GM18951 (cell line): ENCODE measurements at regions not wholly inside any gene's neighbourhood (a gene's known extent, or its start where the extent isn't known, plus 50 kb on each side); places are given as distances from the start of the nearest gene placed in this dataset.
"Not testable (repeated sequence)": the region's sequence is repeated elsewhere in the genome, so short reads cannot be mapped to it uniquely, and the experiment has no call there.

Experiments used
- POLR2A ChIP-seq: IDR thresholded peaks from 4 replicates; pipeline ENCODE4 v1.6.1; 2011; ENCODE audit warnings: mild to moderate bottlenecking; ENCODE audit not compliant: insufficient read length, insufficient read depth; ENCODE audit errors: extremely low read depth
- in situ Hi-C: fragments of 300-500 bp; cut with MboI; formaldehyde crosslinking; loops from one replicate; pipeline ENCODE4 v1.12.0; 2022; ENCODE audit warnings: low sequenced_read_pairs, mixed read lengths, inconsistent platforms; ENCODE audit not compliant: unreplicated experiment

- TF ChIP-seq POLR2A, result no peak
- in situ Hi-C loops, result no loop called here
Observed at GRCh38 chr4:106803083-106803482, 233.0 kb downstream of the DKK2 start.

- in situ Hi-C loops, result no loop called here
- TF ChIP-seq POLR2A, result no peak
Observed at GRCh38 chr4:106801386-106801785, 234.7 kb downstream of the DKK2 start.

GRCh38 chr4:106796876-106797275 lies 239.2 kb downstream of the DKK2 start:
- in situ Hi-C loops, result no loop called here

GRCh38 chr4:106795326-106795725 lies 240.8 kb downstream of the DKK2 start:
- no peak for TF ChIP-seq POLR2A
- in situ Hi-C loops, result no loop called here

More at GRCh38 chr4:106796876-106797275, 239.2 kb downstream of the DKK2 start:
- TF ChIP-seq POLR2A, result no peak

GRCh38 chr4:106793933-106794332 lies 242.2 kb downstream of the DKK2 start:
- TF ChIP-seq POLR2A, result no peak
- in situ Hi-C loops, result no loop called here

- TF ChIP-seq POLR2A, result no peak
- in situ Hi-C loops, result no loop called here
Observed at GRCh38 chr4:106775636-106776035, 260.5 kb downstream of the DKK2 start.

- in situ Hi-C loops, result not testable (repeated sequence)
Observed at GRCh38 chr4:106774055-106774454, 262.1 kb downstream of the DKK2 start.

GRCh38 chr4:106773076-106773905 lies 262.8 kb downstream of the DKK2 start:
- in situ Hi-C loops, result no loop called here
- TF ChIP-seq POLR2A, result no peak

GRCh38 chr4:106767991-106768390 lies 268.1 kb downstream of the DKK2 start:
- in situ Hi-C loops, result no loop called here
- no peak for TF ChIP-seq POLR2A

- no peak for TF ChIP-seq POLR2A
- in situ Hi-C loops, result no loop called here
Observed at GRCh38 chr4:106766519-106766918, 269.6 kb downstream of the DKK2 start.

- in situ Hi-C loops, result no loop called here
- no peak for TF ChIP-seq POLR2A
Observed at GRCh38 chr4:106764774-106765173, 271.3 kb downstream of the DKK2 start.

- in situ Hi-C loops, result no loop called here
Observed at GRCh38 chr4:106762666-106763443, 273.3 kb downstream of the DKK2 start.

GRCh38 chr4:106753426-106753825 lies 282.7 kb downstream of the DKK2 start:
- in situ Hi-C loops, result no loop called here

More at GRCh38 chr4:106762666-106763443, 273.3 kb downstream of the DKK2 start:
- TF ChIP-seq POLR2A, result no peak

GRCh38 chr4:106746451-106746850 lies 289.7 kb downstream of the DKK2 start:
- TF ChIP-seq POLR2A, result no peak
- in situ Hi-C loops, result no loop called here

More at GRCh38 chr4:106753426-106753825, 282.7 kb downstream of the DKK2 start:
- no peak for TF ChIP-seq POLR2A
